ENCODE measurements at regions not wholly inside any gene's neighbourhood (a gene's known extent, or its start where the extent isn't known, plus 50 kb on each side); places are given as distances from the start of the nearest gene placed in this dataset.

GRCh38 chr6:10166031-10166430 is 248.8 kb downstream of the TFAP2A start:
- no peaks in the 10 kb centered on the region for H3K36me3 ChIP-seq (replicated peaks in 1 of 2; ENCODE audit: control insufficient read depth in 1 of 2, insufficient read depth in 2 of 2, low read length in 2 of 2)
- no peak overlapping the region for H3K9ac ChIP-seq (ENCODE audit: insufficient read depth, low read depth, low read length)
- ChIA-PET POLR2A (no interaction called here), CTCF (ENCODE audit: low intra/inter-chr PET ratio, low total read pairs) (no interaction called here)
- H3K27ac ChIP-seq (ENCODE audit: extremely low read length, insufficient read depth, low read length), result no peak overlapping the region
- no peaks in the 10 kb centered on the region for H3K9me3 ChIP-seq (ENCODE audit: low read length)
- FAIRE-seq (no peak), DNase-seq (ENCODE audit: low spot score) (no peak), ATAC-seq (no peak)
- WGBS (ENCODE audit: low lambda C conversion rate), result 17% methylated on average over 5 of the region's 5 CpGs
- no peak overlapping the region for H2AFZ ChIP-seq (ENCODE audit: low read length)
- H3K4me3 ChIP-seq (replicated peaks in 1 of 3; ENCODE audit: insufficient read depth in 1 of 3, low read depth in 2 of 3, low read length in 3 of 3), result no peak overlapping the region
- no TSS peak for BruUV-seq (replicated peaks)
- no peaks in the 10 kb centered on the region for H3K4me1 ChIP-seq (ENCODE audit: insufficient read depth, low read length)
- peaks cover 0 to 5% of the 10 kb centered on the region in 2 experiments; a peak in 1 of 5 replicates for H3K27me3 ChIP-seq (ENCODE audit: control insufficient read depth in 1 of 2, insufficient read depth in 2 of 2, low read length in 2 of 2)
- no peaks in the 10 kb centered on the region for H4K20me1 ChIP-seq (ENCODE audit: insufficient read depth, low read length)
- no peaks in the 10 kb centered on the region for H3K79me2 ChIP-seq (ENCODE audit: insufficient read depth, low read length)
- in situ Hi-C loops (cut with HindIII; ENCODE audit: extremely low pct_ligation_motif_present, low pct_unique_long_range_greater_than_20kb), result no loop called here
- no peak overlapping the region for H3K4me2 ChIP-seq (ENCODE audit: low read depth, low read length)
- intact Hi-C loops (cut with micrococcal nuclease; ENCODE audit: unreplicated experiment), result no loop called here
- no peak for TF ChIP-seq ZNF101 (CRISPR knock-in tag; IDR thresholded peaks at IDR 0.05; ENCODE audit: borderline replicate concordance, low read depth)
- no peak for TF ChIP-seq GABPA (IDR thresholded peaks at IDR 0.05; ENCODE audit: low read depth, low read length)
- TF ChIP-seq GABPA (CRISPR knock-in tag; IDR thresholded peaks at IDR 0.05; ENCODE audit: low read depth), result peak; percentile 54

GRCh38 chr6:10163203-10163962 is 251.5 kb downstream of the TFAP2A start:
- POLR2A ChIA-PET, result no interaction called here
- H2AFZ ChIP-seq (ENCODE audit: low read length), result no peak overlapping the region
- FAIRE-seq, result no peak
- H3K36me3 ChIP-seq (replicated peaks in 1 of 2; ENCODE audit: control insufficient read depth in 1 of 2, insufficient read depth in 2 of 2, low read length in 2 of 2), result no peaks in the 10 kb centered on the region
- no peak overlapping the region for H3K4me3 ChIP-seq (replicated peaks in 1 of 3; ENCODE audit: insufficient read depth in 1 of 3, low read depth in 2 of 3, low read length in 3 of 3)
- H3K79me2 ChIP-seq (ENCODE audit: insufficient read depth, low read length), result no peaks in the 10 kb centered on the region
- H3K27me3 ChIP-seq (ENCODE audit: control insufficient read depth in 1 of 2, insufficient read depth in 2 of 2, low read length in 2 of 2), result peaks cover 0 to 5% of the 10 kb centered on the region in 2 experiments; a peak in 1 of 5 replicates
- no peak overlapping the region for H3K4me2 ChIP-seq (ENCODE audit: low read depth, low read length)
- H3K27ac ChIP-seq (ENCODE audit: extremely low read length, insufficient read depth, low read length), result no peak overlapping the region
- no peak overlapping the region for H3K9ac ChIP-seq (ENCODE audit: insufficient read depth, low read depth, low read length)
- DNase-seq (ENCODE audit: low spot score), result no peak
- no peak for ATAC-seq
- H3K4me1 ChIP-seq (ENCODE audit: insufficient read depth, low read length), result no peaks in the 10 kb centered on the region
- H3K9me3 ChIP-seq (ENCODE audit: low read length), result no peaks in the 10 kb centered on the region
- 9% methylated on average over 14 of the region's 14 CpGs for WGBS (ENCODE audit: low lambda C conversion rate)
- intact Hi-C loops (cut with micrococcal nuclease; ENCODE audit: unreplicated experiment), result no loop called here
- CTCF ChIA-PET (ENCODE audit: low intra/inter-chr PET ratio, low total read pairs), result no interaction called here
- BruUV-seq (replicated peaks), result no TSS peak
- H4K20me1 ChIP-seq (ENCODE audit: insufficient read depth, low read length), result no peaks in the 10 kb centered on the region
- in situ Hi-C loops (cut with HindIII; ENCODE audit: extremely low pct_ligation_motif_present, low pct_unique_long_range_greater_than_20kb), result no loop called here
- TF ChIP-seq SUZ12 (IDR thresholded peaks at IDR 0.05; ENCODE audit: low read depth, low read length) (no peak), ZNF24 (IDR thresholded peaks at IDR 0.05) (no peak), ZC3H13 (CRISPR knock-in tag; IDR thresholded peaks at IDR 0.05) (no peak), ZNF576 (CRISPR knock-in tag; IDR thresholded peaks at IDR 0.05) (no peak), POLR2G (IDR thresholded peaks at IDR 0.05; ENCODE audit: low read depth, low read length) (no peak), ZFP91 (CRISPR knock-in tag; IDR thresholded peaks at IDR 0.05; ENCODE audit: borderline replicate concordance) (no peak), KDM2A (CRISPR knock-in tag; IDR thresholded peaks at IDR 0.05; ENCODE audit: borderline replicate concordance, low read depth) (no peak), CSRNP2 (CRISPR knock-in tag; conservative IDR thresholded peaks at IDR 0.05; ENCODE audit: low read depth) (no peak), ZFP36L1 (CRISPR knock-in tag; IDR thresholded peaks at IDR 0.05) (no peak), ONECUT2 (CRISPR knock-in tag; IDR thresholded peaks at IDR 0.05) (no peak), RFX1 (IDR thresholded peaks at IDR 0.05) (no peak), NBN (conservative IDR thresholded peaks at IDR 0.05) (no peak)

Measured in HepG2 (cell line).